ENCODE measurements at regions not wholly inside any gene's neighbourhood (a gene's known extent, or its start where the extent isn't known, plus 50 kb on each side); places are given as distances from the start of the nearest gene placed in this dataset.

GRCh38 chr7:113635492-113635891 is 283.3 kb downstream of the PPP1R3A start:
- Histone ChIP-seq H3K27ac (ENCODE audit: low read depth, low read length) (no peak overlapping the region), H3K4me3 (ENCODE audit: insufficient read depth, low read length) (no peak overlapping the region), H2AFZ (ENCODE audit: low read length) (no peak overlapping the region), H3K36me3 (ENCODE audit: insufficient read depth, low read length) (no peaks in the 10 kb centered on the region), H4K20me1 (ENCODE audit: insufficient read depth, low read length) (no peaks in the 10 kb centered on the region), H3K4me2 (ENCODE audit: insufficient read depth, low read length) (no peak overlapping the region), H3K27me3 (ENCODE audit: insufficient read depth, low read length) (no peaks in the 10 kb centered on the region), H3K79me2 (ENCODE audit: insufficient read depth, low read length) (no peaks in the 10 kb centered on the region), H3K4me1 (ENCODE audit: insufficient read depth, low read length) (no peaks in the 10 kb centered on the region), H3K9me3 (ENCODE audit: low read depth, low read length) (no peaks in the 10 kb centered on the region)
- no peak for DNase-seq (ENCODE audit: insufficient read length, low spot score, missing footprints)
- TF ChIP-seq CTCF (IDR thresholded peaks at IDR 0.05; ENCODE audit: extremely low read depth, low read depth, low read length), result no peak

GRCh38 chr7:113633073-113633472 is 285.7 kb downstream of the PPP1R3A start:
- no peak for TF ChIP-seq CTCF (IDR thresholded peaks at IDR 0.05; ENCODE audit: extremely low read depth, low read depth, low read length)
- no peak for DNase-seq (ENCODE audit: insufficient read length, low spot score, missing footprints)

GRCh38 chr7:113628948-113629847 is 289.6 kb downstream of the PPP1R3A start:
- Histone ChIP-seq H3K79me2 (ENCODE audit: insufficient read depth, low read length) (no peaks in the 10 kb centered on the region), H3K36me3 (ENCODE audit: insufficient read depth, low read length) (no peaks in the 10 kb centered on the region), H3K27ac (ENCODE audit: low read depth, low read length) (no peak overlapping the region), H2AFZ (ENCODE audit: low read length) (no peak overlapping the region), H3K4me3 (ENCODE audit: insufficient read depth, low read length) (no peak overlapping the region), H3K27me3 (ENCODE audit: insufficient read depth, low read length) (no peaks in the 10 kb centered on the region), H3K4me2 (ENCODE audit: insufficient read depth, low read length) (no peak overlapping the region), H4K20me1 (ENCODE audit: insufficient read depth, low read length) (no peaks in the 10 kb centered on the region), H3K4me1 (ENCODE audit: insufficient read depth, low read length) (no peaks in the 10 kb centered on the region), H3K9me3 (ENCODE audit: low read depth, low read length) (no peaks in the 10 kb centered on the region)
- no peak for DNase-seq (ENCODE audit: insufficient read length, low spot score, missing footprints)
- no peak for TF ChIP-seq CTCF (IDR thresholded peaks at IDR 0.05; ENCODE audit: extremely low read depth, low read depth, low read length)

More at GRCh38 chr7:113633073-113633472, 285.7 kb downstream of the PPP1R3A start:
- Histone ChIP-seq H3K4me2 (ENCODE audit: insufficient read depth, low read length) (no peak overlapping the region), H3K27ac (ENCODE audit: low read depth, low read length) (no peak overlapping the region), H3K9me3 (ENCODE audit: low read depth, low read length) (no peaks in the 10 kb centered on the region), H3K36me3 (ENCODE audit: insufficient read depth, low read length) (no peaks in the 10 kb centered on the region), H2AFZ (ENCODE audit: low read length) (no peak overlapping the region), H3K4me3 (ENCODE audit: insufficient read depth, low read length) (no peak overlapping the region), H3K79me2 (ENCODE audit: insufficient read depth, low read length) (no peaks in the 10 kb centered on the region), H3K27me3 (ENCODE audit: insufficient read depth, low read length) (no peaks in the 10 kb centered on the region), H4K20me1 (ENCODE audit: insufficient read depth, low read length) (no peaks in the 10 kb centered on the region), H3K4me1 (ENCODE audit: insufficient read depth, low read length) (no peaks in the 10 kb centered on the region)

GRCh38 chr7:113625494-113626102 is 293.2 kb downstream of the PPP1R3A start:
- no peak for DNase-seq (ENCODE audit: insufficient read length, low spot score, missing footprints)
- H3K9me3 ChIP-seq (ENCODE audit: low read depth, low read length), result no peaks in the 10 kb centered on the region
- H3K4me1 ChIP-seq (ENCODE audit: insufficient read depth, low read length), result no peaks in the 10 kb centered on the region
- H3K27me3 ChIP-seq (ENCODE audit: insufficient read depth, low read length), result no peaks in the 10 kb centered on the region
- TF ChIP-seq CTCF (IDR thresholded peaks at IDR 0.05; ENCODE audit: extremely low read depth, low read depth, low read length), result no peak
- H3K36me3 ChIP-seq (ENCODE audit: insufficient read depth, low read length), result no peaks in the 10 kb centered on the region
- no peak overlapping the region for H3K4me3 ChIP-seq (ENCODE audit: insufficient read depth, low read length)
- H3K27ac ChIP-seq (ENCODE audit: low read depth, low read length), result no peak overlapping the region
- H2AFZ ChIP-seq (ENCODE audit: low read length), result no peak overlapping the region
- H3K79me2 ChIP-seq (ENCODE audit: insufficient read depth, low read length), result no peaks in the 10 kb centered on the region
- no peaks in the 10 kb centered on the region for H4K20me1 ChIP-seq (ENCODE audit: insufficient read depth, low read length)
- H3K4me2 ChIP-seq (ENCODE audit: insufficient read depth, low read length), result no peak overlapping the region
